ENCODE measurements at regions not wholly inside any gene's neighbourhood (a gene's known extent, or its start where the extent isn't known, plus 50 kb on each side); places are given as distances from the start of the nearest gene placed in this dataset.

DNA sequence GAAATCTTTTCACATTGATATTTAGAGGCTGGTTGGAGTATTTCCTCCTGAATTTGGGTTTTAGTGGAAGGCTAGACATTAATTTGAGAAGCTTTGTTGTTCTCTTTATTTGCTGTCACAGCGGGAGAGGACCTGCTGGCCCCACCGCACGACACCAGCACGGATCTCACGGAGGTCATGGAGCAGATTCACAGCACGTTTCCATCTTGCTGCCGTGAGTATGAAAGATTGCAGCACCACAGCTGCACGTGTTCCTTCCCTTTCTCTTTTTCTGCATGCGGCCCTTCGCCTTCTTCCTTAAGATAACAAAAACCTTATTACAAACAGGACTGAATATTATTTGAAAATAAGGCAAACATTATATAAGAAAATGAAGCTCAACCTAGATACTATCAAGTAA lies 555.5 kb downstream of the UTRN start:
- TF ChIP-seq CTCF (conservative IDR thresholded peaks at IDR 0.05; ENCODE audit: low read depth, low read length), result no peak
- TF ChIP-seq EZH2 (IDR thresholded peaks at IDR 0.05; ENCODE audit: low read length, unreplicated experiment), result no peak

Measured in PC-3 (cell line).